ENCODE measurements at regions not wholly inside any gene's neighbourhood (a gene's known extent, or its start where the extent isn't known, plus 50 kb on each side); places are given as distances from the start of the nearest gene placed in this dataset.

- no peaks in the 10 kb centered on the region for H4K20me1 ChIP-seq (ENCODE audit: insufficient read depth, low read length)
- no CpG with 5 or more reads among the region's 1 CpG for WGBS (ENCODE audit: insufficient coverage)
- no peaks in the 10 kb centered on the region for H3K4me1 Mint-ChIP-seq
- no peaks in the 10 kb centered on the region for H3K79me2 ChIP-seq (ENCODE audit: insufficient read depth, low read length)
- no peaks in the 10 kb centered on the region for H3K27me3 ChIP-seq (ENCODE audit: control insufficient read depth in 2 of 2, insufficient read depth in 2 of 2, low read length in 2 of 2)
- H3K9ac ChIP-seq (ENCODE audit: insufficient read depth, low read length, poor library complexity, severe bottlenecking) = no peak overlapping the region
- H3K9me3 Mint-ChIP-seq = peaks cover 0 to 1% (median 0%) of the 10 kb centered on the region in 7 donors
- H3K4me1 ChIP-seq (ENCODE audit: control insufficient read depth in 1 of 2, insufficient read depth in 2 of 2, low read length in 2 of 2) = no peaks in the 10 kb centered on the region
- intact Hi-C loops (cut with micrococcal nuclease) = no loop called here
- H3K4me3 Mint-ChIP-seq = no peak overlapping the region
- no peaks in the 10 kb centered on the region for H3K36me3 Mint-ChIP-seq
- DNase-seq = no peak
- peaks cover 0 to 2% (median 2%) of the 10 kb centered on the region in 3 donors for H3K27me3 Mint-ChIP-seq (ENCODE audit: low read depth in 3 of 3)
- no peak for TF ChIP-seq CTCF (IDR thresholded peaks at IDR 0.05)
- H3K9me3 ChIP-seq (replicated peaks in 1 of 2; ENCODE audit: control insufficient read depth in 1 of 2, insufficient read depth in 1 of 2, low read length in 2 of 2) = no peaks in the 10 kb centered on the region
- no peak overlapping the region for H3K4me2 ChIP-seq (replicated peaks; ENCODE audit: extremely low read depth, low read length, poor library complexity, severe bottlenecking)
- H3K4me3 ChIP-seq (replicated peaks in 1 of 3; ENCODE audit: low read depth in 2 of 3, low read length in 3 of 3) = no peak overlapping the region
- H3K36me3 ChIP-seq (replicated peaks in 1 of 2; ENCODE audit: control insufficient read depth in 1 of 2, insufficient read depth in 2 of 2, low read length in 2 of 2) = no peaks in the 10 kb centered on the region
- no peak overlapping the region for H2AFZ ChIP-seq (ENCODE audit: insufficient read depth, low read depth, low read length, poor library complexity, severe bottlenecking)
- H3K27ac Mint-ChIP-seq = no peak overlapping the region
- H3K27ac ChIP-seq (ENCODE audit: low read depth in 1 of 2, low read length in 2 of 2) = no peak overlapping the region
Observed at GRCh38 chr4:17336069-17336468, 175.8 kb downstream of the QDPR start.

GRCh38 chr4:17335371-17335770 lies 176.5 kb downstream of the QDPR start:
- Histone ChIP-seq H3K9ac (ENCODE audit: insufficient read depth, low read length, poor library complexity, severe bottlenecking) (no peak overlapping the region), H3K27ac (ENCODE audit: low read depth in 1 of 2, low read length in 2 of 2) (no peak overlapping the region), H2AFZ (ENCODE audit: insufficient read depth, low read depth, low read length, poor library complexity, severe bottlenecking) (no peak overlapping the region), H4K20me1 (ENCODE audit: insufficient read depth, low read length) (no peaks in the 10 kb centered on the region), H3K9me3 (replicated peaks in 1 of 2; ENCODE audit: control insufficient read depth in 1 of 2, insufficient read depth in 1 of 2, low read length in 2 of 2) (no peaks in the 10 kb centered on the region), H3K4me1 (ENCODE audit: control insufficient read depth in 1 of 2, insufficient read depth in 2 of 2, low read length in 2 of 2) (no peaks in the 10 kb centered on the region), H3K4me2 (replicated peaks; ENCODE audit: extremely low read depth, low read length, poor library complexity, severe bottlenecking) (no peak overlapping the region), H3K79me2 (ENCODE audit: insufficient read depth, low read length) (no peaks in the 10 kb centered on the region), H3K27me3 (ENCODE audit: control insufficient read depth in 2 of 2, insufficient read depth in 2 of 2, low read length in 2 of 2) (no peaks in the 10 kb centered on the region), H3K36me3 (replicated peaks in 1 of 2; ENCODE audit: control insufficient read depth in 1 of 2, insufficient read depth in 2 of 2, low read length in 2 of 2) (no peaks in the 10 kb centered on the region), H3K4me3 (replicated peaks in 1 of 3; ENCODE audit: low read depth in 2 of 3, low read length in 3 of 3) (no peak overlapping the region)
- H3K27ac Mint-ChIP-seq = no peak overlapping the region
- no peak for DNase-seq
- no peak overlapping the region for H3K4me3 Mint-ChIP-seq
- H3K27me3 Mint-ChIP-seq (ENCODE audit: low read depth in 3 of 3) = peaks cover 0 to 2% (median 2%) of the 10 kb centered on the region in 3 donors
- no peaks in the 10 kb centered on the region for H3K36me3 Mint-ChIP-seq
- intact Hi-C loops (cut with micrococcal nuclease) = no loop called here
- WGBS (ENCODE audit: insufficient coverage) = 89% methylated on average over 2 of the region's 3 CpGs
- H3K4me1 Mint-ChIP-seq = no peaks in the 10 kb centered on the region
- TF ChIP-seq CTCF (IDR thresholded peaks at IDR 0.05) = no peak
- H3K9me3 Mint-ChIP-seq = peaks cover 0 to 1% (median 0%) of the 10 kb centered on the region in 7 donors
